K562 (cell line): ENCODE measurements at regions not wholly inside any gene's neighbourhood (a gene's known extent, or its start where the extent isn't known, plus 50 kb on each side); places are given as distances from the start of the nearest gene placed in this dataset.

Source experiments
- ATAC-seq: fragments of 200-7000 bp; cut with Tn5 transposase; 3 replicates; pipeline ENCODE4 v1.9.1; 2020; ENCODE audit warnings: moderate library complexity
- BruUV-seq: library from RNA; stranded (reverse); fragments of 400-500 nt; replicated peaks from 2 replicates; lab custom pipeline; 2021; lab: Mats Ljungman, UMichigan
- CTCF ChIA-PET: fragments of 300-600 bp; formaldehyde crosslinking; extraction: SDS; loops from one replicate; lab custom pipeline; 2021; ENCODE audit warnings: low intra/inter-chr PET ratio; lab: Yijun Ruan, JAX
- POLR2A ChIA-PET: fragments of 300-600, 350-650 bp; sonication (Branson Sonifier 250); formaldehyde crosslinking; extraction: SDS; loops from one replicate; lab custom pipeline; 2021; ENCODE audit warnings: antibody characterized with exemption, inconsistent platforms; lab: Yijun Ruan, JAX
- DNase-seq, 4 experiments: peaks; one replicate each; pipeline versions ENCODE4 v3.0.0 to v3.0.0-alpha.2; 2011 to 2018; ENCODE audit warnings: low spot score in 3 of 4, mixed read lengths in 3 of 4; ENCODE audit errors: extremely low read depth in 1 of 4
- FAIRE-seq: peaks from 2 replicates; lab custom pipeline; 2011; peaks lifted over from hg19 to GRCh38; lab: Jason Lieb, UNC
- H2AFZ ChIP-seq: 2 replicates; pipeline ENCODE4 v1.6.0; 2011; ENCODE audit warnings: low read depth, low read length, control low read depth, inconsistent platforms
- H3K27ac ChIP-seq: fragments of 200-600 bp; 3 replicates; pipeline ENCODE4 v1.8.0; 2011; ENCODE audit warnings: low read depth, mild to moderate bottlenecking, control low read depth, inconsistent platforms, low read length, moderate library complexity, mixed read lengths; ENCODE audit errors: extremely low read depth
- H3K27me3 ChIP-seq, 2 experiments: fragments of 300-600 bp in 1 of 2; 2 replicates in 1 of 2; 3 replicates in 1 of 2; pipeline versions ENCODE4 v1.6.0 to v1.8.0; 2011; ENCODE audit warnings: inconsistent platforms in 2 of 2, low read length in 2 of 2, mild to moderate bottlenecking in 1 of 2, mixed read lengths in 1 of 2, moderate library complexity in 1 of 2; ENCODE audit not compliant: control insufficient read depth in 2 of 2, insufficient read depth in 2 of 2
- H3K36me3 ChIP-seq: fragments of 300-600 bp; 3 replicates; pipeline ENCODE4 v1.8.0; 2011; ENCODE audit warnings: mild to moderate bottlenecking, low read length, inconsistent platforms; ENCODE audit not compliant: control insufficient read depth, insufficient read depth
- H3K4me1 ChIP-seq, 2 experiments: fragments of 200-600 bp in 1 of 2; replicated peaks in 1 of 2; 2 replicates in 1 of 2; 3 replicates in 1 of 2; pipeline versions ENCODE4 v1.5.1 to v1.8.0; 2011; ENCODE audit warnings: inconsistent platforms in 2 of 2, low read length in 2 of 2, mild to moderate bottlenecking in 1 of 2, mixed read lengths in 1 of 2, moderate library complexity in 1 of 2; ENCODE audit not compliant: control insufficient read depth in 2 of 2, insufficient read depth in 2 of 2
- H3K4me2 ChIP-seq: 2 replicates; pipeline ENCODE4 v1.6.1; 2011; ENCODE audit warnings: low read length, control low read depth, inconsistent platforms, mixed read lengths; ENCODE audit not compliant: insufficient read depth
- H3K4me3 ChIP-seq: fragments of 200-600 bp; sonication (generic), shearing (Covaris generic); 2 replicates; pipeline ENCODE4 v1.5.1; 2016; ENCODE audit warnings: control low read depth, inconsistent platforms
- H3K79me2 ChIP-seq: fragments of 200-600 bp; 3 replicates; pipeline ENCODE4 v1.8.0; 2011; ENCODE audit warnings: low read length, inconsistent platforms; ENCODE audit not compliant: control insufficient read depth, insufficient read depth
- H3K9ac ChIP-seq, 2 experiments: 2 replicates each; pipeline versions ENCODE4 v1.6.0 to v1.6.1; 2011; ENCODE audit warnings: low read depth in 2 of 2, low read length in 2 of 2, control low read depth in 1 of 2, inconsistent platforms in 1 of 2, mild to moderate bottlenecking in 1 of 2, mixed read lengths in 1 of 2; ENCODE audit not compliant: insufficient read depth in 1 of 2
- H3K9me1 ChIP-seq: one replicate; pipeline ENCODE4 v1.6.0; 2011; ENCODE audit warnings: inconsistent platforms, mild to moderate bottlenecking, low read length, moderate library complexity; ENCODE audit not compliant: control insufficient read depth, insufficient read depth
- H3K9me3 ChIP-seq: replicated peaks from 2 replicates; pipeline ENCODE4 v1.5.1; 2011; ENCODE audit warnings: low read depth, low read length, inconsistent platforms; ENCODE audit not compliant: control insufficient read depth, insufficient read depth
- H4K20me1 ChIP-seq: replicated peaks from 2 replicates; pipeline ENCODE4 v1.6.1; 2011; ENCODE audit warnings: low read length, inconsistent platforms, mixed read lengths; ENCODE audit not compliant: control insufficient read depth, insufficient read depth
- CREM ChIP-seq: IDR thresholded peaks from 2 replicates; pipeline ENCODE4 v1.6.1; 2014; ENCODE audit warnings: antibody characterized with exemption, low read depth
- FOSL1 ChIP-seq: fragments of 200-800 bp; sonication (Bioruptor generic); conservative IDR thresholded peaks from 2 replicates; pipeline ENCODE4 v1.6.1; 2016; ENCODE audit warnings: missing genetic modification characterization, missing compliant biosample characterization
- JUND ChIP-seq, 2 experiments: IDR thresholded peaks; 2 replicates in 1 of 2; 3 replicates in 1 of 2; pipeline ENCODE4 v1.6.1; 2011; ENCODE audit warnings: borderline replicate concordance in 2 of 2, low read depth in 2 of 2, low read length in 2 of 2, improper control_type of control experiment in 1 of 2, missing biosample characterization in 1 of 2, missing genetic modification characterization in 1 of 2, missing genetic modification reagents in 1 of 2
- MEIS2 ChIP-seq: fragments of 450-650 bp; IDR thresholded peaks from 2 replicates; pipeline ENCODE4 v1.6.1; 2014; ENCODE audit warnings: mild to moderate bottlenecking; ENCODE audit not compliant: partially characterized antibody
- OTX1 ChIP-seq: fragments of 450-650 bp; formaldehyde crosslinking; IDR thresholded peaks from 2 replicates; pipeline ENCODE4 v1.4.0; 2022; ENCODE audit warnings: mild to moderate bottlenecking
- PHF21A ChIP-seq: fragments of 450-650 bp; IDR thresholded peaks from 2 replicates; pipeline ENCODE4 v1.6.1; 2017; ENCODE audit warnings: low read depth, borderline replicate concordance
- TCF7L2 ChIP-seq: fragments of 150-350 bp; IDR thresholded peaks from 2 replicates; pipeline ENCODE4 v1.6.1; 2016; ENCODE audit warnings: low read depth, mild to moderate bottlenecking, low read length, moderate library complexity
- WGBS: fragments of 100-300 bp; shearing (Covaris generic); methylation state at CpG from one replicate; pipeline ENCODE4 v1.1.6; 2016; ENCODE audit warnings: low coverage, mixed read lengths; ENCODE audit not compliant: insufficient coverage; ENCODE audit errors: missing lambda C conversion rate; 5-methylcytosine and 5-hydroxymethylcytosine counted together
- in situ Hi-C: fragments of 300-500 bp; cut with MboI; formaldehyde crosslinking; loops from 4 replicates; pipeline ENCODE4 v1.15.0; 2018; ENCODE audit warnings: inconsistent platforms, mixed read lengths
- intact Hi-C: fragments of 100-400 bp; cut with micrococcal nuclease; formaldehyde crosslinking; loops from 2 replicates; pipeline ENCODE4 v1.14.2; 2022
- TF ChIP-seq, protein P1 (sequence below), 2 experiments: fragments of 450-650 bp; formaldehyde crosslinking in 1 of 2; IDR thresholded peaks; 2 replicates each; pipeline versions ENCODE4 v1.4.0 to v1.6.1; 2014 to 2020; ENCODE audit warnings: mild to moderate bottlenecking in 2 of 2, borderline replicate concordance in 1 of 2, low read depth in 1 of 2

- no peak for TF ChIP-seq PHF21A
- TF ChIP-seq, all 486 proteins: peak for 0
Observed at GRCh38 chr14:95437715-95438114, 78.7 kb downstream of the SYNE3 start (continued).

- no peak overlapping the region for H3K4me2 ChIP-seq
- DNase-seq (no peak), ATAC-seq (no peak), FAIRE-seq (no peak)
- peaks cover 4% of the 10 kb centered on the region; the same call in 1 of the 2 replicates for H4K20me1 ChIP-seq
- peaks cover 0 to 3% of the 10 kb centered on the region in 2 experiments; a peak in 2 of 5 replicates for H3K4me1 ChIP-seq
- ChIA-PET POLR2A (no interaction called here), CTCF (no interaction called here)
- no peaks in the 10 kb centered on the region for H3K9me1 ChIP-seq
- no TSS peak for BruUV-seq
- H3K9ac ChIP-seq = no peak overlapping the region
- H3K36me3 ChIP-seq = no peaks in the 10 kb centered on the region
- in situ Hi-C loops (no loop called here), intact Hi-C loops (loop anchor here (10.0 kb wide), 1 partner anchor 212 kb away; no protein-coding TSS in a partner anchor)
- no peaks in the 10 kb centered on the region for H3K9me3 ChIP-seq
- H3K27ac ChIP-seq = no peak overlapping the region
- H3K4me3 ChIP-seq = no peak overlapping the region
- H3K27me3 ChIP-seq = peaks cover 0 to 26% of the 10 kb centered on the region in 2 experiments; a peak in 3 of 5 replicates
- 4% methylated on average over 4 of the region's 4 CpGs for WGBS
- H3K79me2 ChIP-seq = no peaks in the 10 kb centered on the region
- no peak overlapping the region for H2AFZ ChIP-seq
- TF ChIP-seq, protein P1, sequence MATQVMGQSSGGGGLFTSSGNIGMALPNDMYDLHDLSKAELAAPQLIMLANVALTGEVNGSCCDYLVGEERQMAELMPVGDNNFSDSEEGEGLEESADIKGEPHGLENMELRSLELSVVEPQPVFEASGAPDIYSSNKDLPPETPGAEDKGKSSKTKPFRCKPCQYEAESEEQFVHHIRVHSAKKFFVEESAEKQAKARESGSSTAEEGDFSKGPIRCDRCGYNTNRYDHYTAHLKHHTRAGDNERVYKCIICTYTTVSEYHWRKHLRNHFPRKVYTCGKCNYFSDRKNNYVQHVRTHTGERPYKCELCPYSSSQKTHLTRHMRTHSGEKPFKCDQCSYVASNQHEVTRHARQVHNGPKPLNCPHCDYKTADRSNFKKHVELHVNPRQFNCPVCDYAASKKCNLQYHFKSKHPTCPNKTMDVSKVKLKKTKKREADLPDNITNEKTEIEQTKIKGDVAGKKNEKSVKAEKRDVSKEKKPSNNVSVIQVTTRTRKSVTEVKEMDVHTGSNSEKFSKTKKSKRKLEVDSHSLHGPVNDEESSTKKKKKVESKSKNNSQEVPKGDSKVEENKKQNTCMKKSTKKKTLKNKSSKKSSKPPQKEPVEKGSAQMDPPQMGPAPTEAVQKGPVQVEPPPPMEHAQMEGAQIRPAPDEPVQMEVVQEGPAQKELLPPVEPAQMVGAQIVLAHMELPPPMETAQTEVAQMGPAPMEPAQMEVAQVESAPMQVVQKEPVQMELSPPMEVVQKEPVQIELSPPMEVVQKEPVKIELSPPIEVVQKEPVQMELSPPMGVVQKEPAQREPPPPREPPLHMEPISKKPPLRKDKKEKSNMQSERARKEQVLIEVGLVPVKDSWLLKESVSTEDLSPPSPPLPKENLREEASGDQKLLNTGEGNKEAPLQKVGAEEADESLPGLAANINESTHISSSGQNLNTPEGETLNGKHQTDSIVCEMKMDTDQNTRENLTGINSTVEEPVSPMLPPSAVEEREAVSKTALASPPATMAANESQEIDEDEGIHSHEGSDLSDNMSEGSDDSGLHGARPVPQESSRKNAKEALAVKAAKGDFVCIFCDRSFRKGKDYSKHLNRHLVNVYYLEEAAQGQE (IDR thresholded peaks at IDR 0.05; ENCODE audit: borderline replicate concordance) = no peak
- TF ChIP-seq, protein P1 (CRISPR knock-in tag; IDR thresholded peaks at IDR 0.05; ENCODE audit: low read depth) = no peak
- TF ChIP-seq CREM (peak; percentile 60), TCF7L2 (no peak), MEIS2 (peak; percentile 20), FOSL1 (tag) (peak; percentile 52), JUND (IDR thresholded peaks at IDR 0.05; ENCODE audit: borderline replicate concordance, low read depth, low read length) (peak; percentile 28; the same call in 1 of the 2 replicates), JUND (tag; IDR thresholded peaks at IDR 0.05; ENCODE audit: borderline replicate concordance, low read depth, low read length) (no peak), OTX1 (no peak)
Observed at GRCh38 chr14:95436354-95436753, 80.1 kb downstream of the SYNE3 start.
